T-helper 1 cell (primary cell): ENCODE measurements at regions not wholly inside any gene's neighbourhood (a gene's known extent, or its start where the extent isn't known, plus 50 kb on each side); places are given as distances from the start of the nearest gene placed in this dataset.

Experiments
- DNase-seq, 5 donors: peaks; one replicate each; pipeline ENCODE4 v3.0.0-alpha.2; 2012 to 2020

- peak in 1 of 5 donors; percentile 23 for DNase-seq
Observed at GRCh38 chr6:105810922-105811482, 275.1 kb upstream of the PRDM1 start.

DNA sequence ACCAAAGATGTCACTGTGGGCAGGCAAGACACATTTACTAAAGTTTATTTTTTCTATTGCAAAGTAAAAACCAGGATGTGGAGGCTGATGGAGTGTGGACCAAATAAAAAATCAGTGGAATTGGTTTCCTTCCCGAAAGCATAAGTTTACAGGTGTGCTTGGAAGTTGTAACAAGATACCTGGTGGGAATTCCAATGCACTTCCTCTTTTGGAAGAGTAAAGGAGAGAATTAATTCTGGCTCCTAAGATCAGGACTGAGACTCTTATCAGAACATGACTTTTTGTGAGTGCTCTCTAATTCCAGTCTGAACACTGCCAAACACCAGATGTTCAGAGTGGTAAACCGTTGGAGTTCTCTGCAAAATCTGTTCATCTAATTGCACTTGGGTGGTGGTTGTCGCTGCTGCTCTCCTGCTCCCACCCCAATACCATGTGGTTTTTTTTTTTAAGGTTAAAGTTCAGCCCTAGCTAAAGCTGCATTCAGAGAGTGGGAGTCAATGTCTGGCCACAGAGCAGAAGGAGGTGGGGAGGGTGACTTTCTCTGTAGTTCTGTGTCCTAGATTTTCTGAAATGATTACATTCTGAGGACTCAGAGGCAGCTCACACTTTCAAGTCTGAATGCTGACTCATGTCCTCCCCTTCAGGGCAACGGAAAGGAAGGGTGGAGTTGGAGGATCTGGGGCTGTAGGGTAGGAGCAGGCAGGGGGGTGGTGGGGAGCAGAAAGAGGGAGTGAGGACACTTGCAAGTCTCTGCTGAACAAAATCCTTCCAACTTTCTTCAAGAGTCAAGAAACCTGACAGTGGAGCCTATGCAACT is 275.8 kb upstream of the PRDM1 start:
- DNase-seq, result peak in 1 of 5 donors; percentile 96

GRCh38 chr6:105808571-105808970 is 277.6 kb upstream of the PRDM1 start:
- no peak for DNase-seq

GRCh38 chr6:105807905-105808304 is 278.2 kb upstream of the PRDM1 start:
- DNase-seq, result no peak

GRCh38 chr6:105806486-105806920 is 279.6 kb upstream of the PRDM1 start:
- DNase-seq, result no peak

GRCh38 chr6:105805501-105806023 is 280.6 kb upstream of the PRDM1 start:
- DNase-seq, result no peak

DNA sequence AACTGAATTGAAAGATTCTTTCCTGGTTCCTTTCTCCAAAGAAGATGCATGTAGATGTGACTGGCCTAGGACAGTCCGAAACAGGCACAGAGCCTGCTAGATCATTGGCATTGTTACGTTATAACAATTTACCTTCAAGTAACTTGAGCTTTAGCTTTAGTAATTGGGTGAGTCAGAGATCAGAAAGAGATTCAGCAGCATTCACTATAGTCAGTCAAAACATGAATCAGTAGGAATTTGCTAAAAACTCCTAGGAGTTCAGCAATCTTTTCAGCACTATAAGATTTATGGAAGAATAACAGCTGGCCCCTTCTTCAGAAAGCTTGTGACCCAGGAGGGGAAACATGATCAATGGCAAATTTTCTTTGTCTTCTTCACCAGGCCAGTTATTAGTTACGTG is 281.7 kb upstream of the PRDM1 start:
- no peak for DNase-seq

DNA sequence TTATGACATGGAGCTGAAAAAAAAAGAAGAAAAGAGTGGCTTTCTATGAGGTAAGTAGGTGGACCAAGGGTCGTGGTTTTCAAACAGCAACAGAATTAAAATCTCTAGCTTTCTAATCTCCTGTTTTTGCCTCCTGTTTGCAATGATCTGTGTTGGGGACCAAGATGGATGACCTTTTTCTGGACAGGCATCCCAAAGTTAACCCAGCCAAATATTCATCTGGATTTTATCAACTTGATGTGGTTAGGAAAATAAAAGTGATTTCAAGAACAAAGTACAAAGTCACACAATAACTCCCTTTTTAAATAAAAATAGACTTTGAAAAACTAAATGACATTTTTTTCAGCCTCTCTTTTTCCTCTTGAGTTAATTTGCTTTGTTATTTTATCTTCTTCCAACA is 282.1 kb upstream of the PRDM1 start:
- DNase-seq, result no peak

GRCh38 chr6:105803442-105803841 is 282.7 kb upstream of the PRDM1 start:
- no peak for DNase-seq

DNA sequence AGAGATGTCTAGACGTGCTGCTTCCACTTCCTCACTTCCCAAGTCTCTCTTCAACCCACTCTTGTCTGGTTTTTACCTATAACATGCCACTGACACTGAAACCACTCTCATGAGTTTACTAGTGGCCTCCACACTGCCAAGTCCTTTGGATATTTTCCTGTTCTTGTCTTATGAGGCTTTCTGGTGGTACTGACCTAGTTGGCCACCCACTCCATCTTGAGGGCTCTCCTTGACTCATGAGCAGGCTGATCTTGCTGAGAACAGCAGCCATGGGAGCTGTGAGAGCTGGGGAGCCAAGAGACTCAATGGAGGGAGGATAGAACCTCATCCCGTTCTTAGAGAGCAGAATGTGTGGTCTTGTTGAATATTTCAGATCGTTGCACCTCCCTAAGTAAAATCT is 283.4 kb upstream of the PRDM1 start:
- DNase-seq, result no peak

DNA sequence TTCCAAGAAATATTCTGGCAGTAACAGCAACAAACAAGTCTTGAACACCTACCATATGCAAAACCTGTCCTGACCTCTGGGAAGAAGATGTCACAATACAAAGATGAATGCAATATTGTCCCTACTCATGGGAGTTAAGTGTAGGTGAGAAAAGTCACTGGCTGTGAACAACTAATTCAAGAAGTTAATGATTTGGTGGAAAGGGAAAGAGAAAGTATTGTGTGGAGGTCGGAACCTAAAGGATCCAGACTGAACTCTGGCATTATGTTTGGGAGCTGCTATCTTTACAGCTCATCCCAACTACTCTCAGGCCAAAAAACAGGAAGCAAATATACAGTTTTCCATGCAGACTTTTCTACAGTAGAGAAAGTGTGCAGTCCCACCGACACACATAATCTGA is 285.3 kb upstream of the PRDM1 start:
- DNase-seq, result no peak

DNA sequence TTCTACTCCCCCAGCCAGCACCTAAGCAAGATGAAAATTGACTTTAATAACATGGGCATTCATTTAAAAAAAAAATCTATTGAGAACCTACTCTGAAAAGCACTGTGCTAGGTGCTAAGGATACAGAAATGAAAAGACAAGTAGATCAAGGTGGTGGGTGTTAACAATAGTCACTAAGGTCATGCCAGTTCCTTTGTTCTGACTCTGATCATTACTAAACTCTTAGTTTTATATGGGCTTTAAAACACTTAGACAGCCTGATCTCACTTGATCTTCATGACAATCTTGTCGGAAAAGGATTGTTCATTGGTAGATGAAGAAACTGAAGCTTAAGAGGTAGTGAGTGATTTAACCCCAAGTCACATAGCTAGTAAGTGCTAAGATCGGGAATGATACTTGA is 285.7 kb upstream of the PRDM1 start:
- no peak for DNase-seq

DNA sequence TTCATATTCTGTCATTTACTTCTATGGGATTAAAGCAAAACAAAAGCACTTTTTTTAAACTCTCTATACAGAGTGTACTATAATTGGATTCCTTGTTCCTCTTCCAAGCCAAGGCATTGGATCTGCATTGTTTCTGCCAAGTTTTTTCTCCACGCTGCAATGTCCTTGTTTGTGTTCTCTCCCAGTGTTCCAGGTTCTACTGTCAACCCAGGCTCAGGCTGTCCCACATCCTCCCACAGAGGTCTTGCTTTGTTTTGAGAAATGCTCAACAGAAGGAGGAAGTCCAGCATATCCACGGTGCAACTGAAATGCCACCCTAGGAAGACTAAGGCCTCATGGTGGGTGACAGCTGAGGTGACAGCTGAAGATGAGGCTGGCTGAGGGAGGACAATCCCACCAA is 287.1 kb upstream of the PRDM1 start:
- no peak for DNase-seq

- no peak for DNase-seq
Observed at GRCh38 chr6:105797983-105798453, 288.1 kb upstream of the PRDM1 start.

GRCh38 chr6:105797286-105797979 is 288.7 kb upstream of the PRDM1 start:
- DNase-seq, result no peak

DNA sequence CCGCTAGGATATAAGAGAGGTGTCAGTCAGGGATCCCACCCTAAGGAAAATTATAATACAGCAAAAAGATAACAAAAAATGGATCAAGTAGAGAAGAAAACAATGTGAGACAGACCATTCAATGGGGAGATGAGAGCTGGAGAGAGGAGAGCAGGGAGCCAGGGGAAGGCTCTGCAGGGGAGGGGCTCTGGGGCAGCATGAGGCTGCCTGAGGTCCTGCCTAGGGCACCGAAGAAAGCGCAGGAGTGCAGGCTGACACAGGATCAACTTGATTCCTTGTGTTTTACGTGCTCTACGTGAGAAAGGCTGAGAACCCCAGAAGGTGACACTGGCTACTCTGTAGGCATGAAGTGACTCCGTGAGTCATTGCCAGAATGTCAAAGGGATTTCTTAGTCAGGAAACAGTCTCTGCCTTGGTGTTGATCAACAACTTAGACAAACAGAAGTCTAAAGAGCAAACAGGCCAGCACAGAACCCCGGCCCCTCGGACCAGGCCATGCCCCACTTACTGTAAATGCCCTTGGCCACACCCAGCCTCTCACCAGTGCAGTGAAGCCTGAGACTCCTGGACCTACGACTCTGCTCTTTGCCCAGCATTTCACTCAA is 290.1 kb upstream of the PRDM1 start:
- DNase-seq, result peak in 1 of 5 donors; percentile 63

DNA sequence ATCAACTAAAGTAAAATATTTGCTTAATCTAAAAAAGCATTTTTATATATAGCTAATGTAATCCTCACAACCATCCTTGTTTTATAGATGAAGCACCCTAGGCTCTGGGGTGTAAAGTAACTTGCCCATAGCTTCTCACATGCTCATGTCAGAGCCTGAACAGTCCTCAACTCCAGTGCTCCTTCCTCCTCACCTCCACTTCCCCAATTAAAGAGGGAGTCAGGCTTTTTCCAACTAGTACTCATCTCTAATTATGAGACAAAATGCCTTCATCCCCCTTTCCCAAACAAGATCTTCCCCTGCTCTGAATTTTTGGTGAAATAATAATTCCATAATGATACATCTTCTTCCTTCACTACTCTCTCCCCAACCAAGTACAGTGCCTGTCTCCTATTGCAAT is 290.8 kb upstream of the PRDM1 start:
- no peak for DNase-seq

GRCh38 chr6:105794870-105795269 is 291.3 kb upstream of the PRDM1 start:
- no peak for DNase-seq

DNA sequence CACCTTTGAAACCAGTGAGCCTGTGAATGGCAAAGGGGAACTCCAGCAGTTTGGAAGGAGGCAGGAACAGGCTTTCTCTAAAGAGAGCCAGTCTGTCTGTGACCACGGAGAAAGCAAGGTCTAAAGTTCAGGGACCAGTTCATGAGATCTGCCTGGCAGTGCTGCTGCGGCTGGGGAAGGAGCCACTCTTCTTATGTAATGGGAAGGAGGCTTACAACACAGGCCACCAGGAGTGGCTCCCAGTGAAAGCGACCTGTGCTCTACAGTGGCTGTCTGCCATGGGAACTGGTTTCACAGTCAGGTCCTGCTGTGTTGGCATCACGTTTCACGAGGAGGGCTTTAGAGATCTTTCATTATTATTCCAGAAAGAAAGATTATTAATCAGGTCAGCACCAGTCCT is 291.9 kb upstream of the PRDM1 start:
- DNase-seq, result no peak

GRCh38 chr6:105793130-105793529 is 293.0 kb upstream of the PRDM1 start:
- DNase-seq, result peak in 1 of 5 donors; percentile 75

- peak in 1 of 5 donors; percentile 51 for DNase-seq
Observed at GRCh38 chr6:105791583-105792318, 294.4 kb upstream of the PRDM1 start.

GRCh38 chr6:105791179-105791578 is 295.0 kb upstream of the PRDM1 start:
- DNase-seq, result no peak
